ENCODE measurements at regions not wholly inside any gene's neighbourhood (a gene's known extent, or its start where the extent isn't known, plus 50 kb on each side); places are given as distances from the start of the nearest gene placed in this dataset.

DNA sequence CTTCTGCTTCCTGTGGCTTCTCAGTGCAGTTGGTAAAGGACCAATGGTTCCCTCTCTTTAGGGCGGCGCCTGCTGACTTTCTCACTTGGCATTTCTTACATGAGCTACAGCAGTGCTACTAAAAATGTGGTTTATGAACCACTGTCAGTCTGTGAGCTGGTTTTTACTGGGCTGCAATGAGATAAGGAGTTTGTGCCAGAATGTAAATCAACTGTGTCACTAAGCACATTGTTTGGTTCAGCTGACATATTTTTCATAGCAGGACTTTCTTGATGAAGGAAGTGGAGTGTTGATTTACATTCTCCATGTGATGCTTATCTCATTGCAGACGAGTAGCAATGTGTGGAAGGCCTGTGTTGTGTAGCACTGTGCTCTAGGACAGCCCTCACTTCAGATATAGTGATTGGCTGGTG, 463.3 kb downstream of the SOX6 start:
- Histone ChIP-seq H3K36me3 (ENCODE audit: insufficient read depth, low read length) (no peaks in the 10 kb centered on the region), H3K27ac (peak overlapping the region; percentile 39; the same call in 1 of the 2 replicates), H3K4me3 (no peak overlapping the region), H3K9me3 (ENCODE audit: low read depth, low read length) (no peaks in the 10 kb centered on the region), H3K9ac (ENCODE audit: insufficient read length) (peak overlapping the region; percentile 35)
- DNase-seq (ENCODE audit: low read depth, low spot score) = no peak
- TF ChIP-seq EZH2 (IDR thresholded peaks at IDR 0.05) (no peak), FOXP2 (optimal IDR thresholded peaks at IDR 0.05; ENCODE audit: control extremely low read depth, extremely low read length, insufficient read depth) (no peak), POLR2AphosphoS5 (IDR thresholded peaks at IDR 0.05; ENCODE audit: borderline replicate concordance, low read depth, low read length) (no peak)

- Histone ChIP-seq H3K9me3 (ENCODE audit: low read depth, low read length) (no peaks in the 10 kb centered on the region), H3K9ac (ENCODE audit: insufficient read length) (no peak overlapping the region), H3K36me3 (ENCODE audit: insufficient read depth, low read length) (no peaks in the 10 kb centered on the region), H3K27ac (no peak overlapping the region), H3K4me3 (no peak overlapping the region)
- no peak for DNase-seq (ENCODE audit: low read depth, low spot score)
- TF ChIP-seq POLR2AphosphoS5 (IDR thresholded peaks at IDR 0.05; ENCODE audit: borderline replicate concordance, low read depth, low read length) (no peak), EZH2 (IDR thresholded peaks at IDR 0.05) (no peak), FOXP2 (optimal IDR thresholded peaks at IDR 0.05; ENCODE audit: control extremely low read depth, extremely low read length, insufficient read depth) (no peak)
Measured at GRCh38 chr11:15896026-15896425, 460.3 kb downstream of the SOX6 start.

GRCh38 chr11:15896530-15896929, 459.8 kb downstream of the SOX6 start:
- Histone ChIP-seq H3K9ac (ENCODE audit: insufficient read length) (no peak overlapping the region), H3K4me3 (no peak overlapping the region), H3K36me3 (ENCODE audit: insufficient read depth, low read length) (no peaks in the 10 kb centered on the region), H3K27ac (no peak overlapping the region), H3K9me3 (ENCODE audit: low read depth, low read length) (no peaks in the 10 kb centered on the region)
- DNase-seq (ENCODE audit: low read depth, low spot score) = no peak
- TF ChIP-seq POLR2AphosphoS5 (IDR thresholded peaks at IDR 0.05; ENCODE audit: borderline replicate concordance, low read depth, low read length) (no peak), EZH2 (IDR thresholded peaks at IDR 0.05) (no peak), FOXP2 (optimal IDR thresholded peaks at IDR 0.05; ENCODE audit: control extremely low read depth, extremely low read length, insufficient read depth) (no peak)

- Histone ChIP-seq H3K4me3 (no peak overlapping the region), H3K9me3 (ENCODE audit: low read depth, low read length) (no peaks in the 10 kb centered on the region), H3K27ac (no peak overlapping the region), H3K36me3 (ENCODE audit: insufficient read depth, low read length) (no peaks in the 10 kb centered on the region), H3K9ac (ENCODE audit: insufficient read length) (no peak overlapping the region)
- TF ChIP-seq POLR2AphosphoS5 (IDR thresholded peaks at IDR 0.05; ENCODE audit: borderline replicate concordance, low read depth, low read length) (no peak), EZH2 (IDR thresholded peaks at IDR 0.05) (no peak), FOXP2 (optimal IDR thresholded peaks at IDR 0.05; ENCODE audit: control extremely low read depth, extremely low read length, insufficient read depth) (no peak)
- DNase-seq (ENCODE audit: low read depth, low spot score) = no peak
Measured at GRCh38 chr11:15897211-15897960, 459.0 kb downstream of the SOX6 start.

DNA sequence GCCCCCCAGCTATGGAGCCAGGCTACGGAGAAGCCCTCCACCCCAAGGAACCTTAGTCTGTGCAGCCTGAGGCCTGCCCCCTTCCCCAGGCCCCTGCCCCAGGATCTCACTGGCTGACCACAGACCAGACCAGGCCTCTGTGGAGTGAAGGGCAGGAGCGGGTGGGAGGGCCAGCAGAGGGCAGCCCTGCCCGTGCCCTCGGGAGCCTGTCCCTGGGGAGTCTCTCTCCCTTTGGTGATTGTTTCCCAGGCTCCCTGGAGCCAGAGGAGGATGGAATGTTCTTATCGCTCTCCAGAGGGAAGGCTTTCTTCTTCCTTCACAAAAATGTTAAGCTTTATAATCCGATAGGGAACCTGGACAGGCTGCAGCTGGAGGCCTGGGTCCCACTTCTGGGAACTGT, 455.3 kb downstream of the SOX6 start:
- no peaks in the 10 kb centered on the region for H3K36me3 ChIP-seq (ENCODE audit: insufficient read depth, low read length)
- H3K9ac ChIP-seq (ENCODE audit: insufficient read length) = no peak overlapping the region
- DNase-seq (ENCODE audit: low read depth, low spot score) = no peak
- TF ChIP-seq FOXP2 (optimal IDR thresholded peaks at IDR 0.05; ENCODE audit: control extremely low read depth, extremely low read length, insufficient read depth) (no peak), EZH2 (IDR thresholded peaks at IDR 0.05) (no peak), POLR2AphosphoS5 (IDR thresholded peaks at IDR 0.05; ENCODE audit: borderline replicate concordance, low read depth, low read length) (no peak)
- H3K4me3 ChIP-seq = no peak overlapping the region
- no peak overlapping the region for H3K27ac ChIP-seq
- H3K9me3 ChIP-seq (ENCODE audit: low read depth, low read length) = no peaks in the 10 kb centered on the region

DNA sequence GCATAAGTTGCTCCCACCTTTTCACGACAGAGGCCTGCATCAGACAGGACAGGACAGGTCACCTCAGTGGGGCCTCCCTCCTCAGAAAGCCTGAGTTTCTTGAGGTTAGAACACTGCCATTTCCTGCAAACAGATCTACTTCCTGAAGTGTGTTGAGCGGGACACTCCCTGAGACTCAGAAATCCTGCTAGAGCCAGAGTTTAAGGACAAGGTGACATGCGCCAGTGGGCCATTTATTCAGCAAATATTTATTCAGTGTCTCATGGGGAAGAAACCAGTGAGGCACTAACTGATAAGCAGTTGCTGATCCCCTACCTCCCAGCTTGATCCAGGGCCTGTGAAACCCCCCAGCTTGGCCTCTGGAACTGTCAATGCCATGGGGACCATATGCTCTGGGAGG, 454.6 kb downstream of the SOX6 start:
- H3K9ac ChIP-seq (ENCODE audit: insufficient read length) = no peak overlapping the region
- H3K9me3 ChIP-seq (ENCODE audit: low read depth, low read length) = no peaks in the 10 kb centered on the region
- no peak overlapping the region for H3K27ac ChIP-seq
- no peak for DNase-seq (ENCODE audit: low read depth, low spot score)
- TF ChIP-seq POLR2AphosphoS5 (IDR thresholded peaks at IDR 0.05; ENCODE audit: borderline replicate concordance, low read depth, low read length) (no peak), EZH2 (IDR thresholded peaks at IDR 0.05) (no peak), FOXP2 (optimal IDR thresholded peaks at IDR 0.05; ENCODE audit: control extremely low read depth, extremely low read length, insufficient read depth) (no peak)
- no peak overlapping the region for H3K4me3 ChIP-seq
- no peaks in the 10 kb centered on the region for H3K36me3 ChIP-seq (ENCODE audit: insufficient read depth, low read length)

- Histone ChIP-seq H3K4me3 (no peak overlapping the region), H3K36me3 (ENCODE audit: insufficient read depth, low read length) (no peaks in the 10 kb centered on the region), H3K9ac (ENCODE audit: insufficient read length) (no peak overlapping the region), H3K9me3 (ENCODE audit: low read depth, low read length) (no peaks in the 10 kb centered on the region), H3K27ac (no peak overlapping the region)
- DNase-seq (ENCODE audit: low read depth, low spot score) = no peak
- TF ChIP-seq FOXP2 (optimal IDR thresholded peaks at IDR 0.05; ENCODE audit: control extremely low read depth, extremely low read length, insufficient read depth) (no peak), POLR2AphosphoS5 (IDR thresholded peaks at IDR 0.05; ENCODE audit: borderline replicate concordance, low read depth, low read length) (no peak)
Measured at GRCh38 chr11:15903246-15903645, 453.1 kb downstream of the SOX6 start.

- Histone ChIP-seq H3K36me3 (ENCODE audit: insufficient read depth, low read length) (no peaks in the 10 kb centered on the region), H3K9ac (ENCODE audit: insufficient read length) (no peak overlapping the region), H3K27ac (no peak overlapping the region), H3K9me3 (ENCODE audit: low read depth, low read length) (no peaks in the 10 kb centered on the region), H3K4me3 (no peak overlapping the region)
- no peak for DNase-seq (ENCODE audit: low read depth, low spot score)
- TF ChIP-seq EZH2 (IDR thresholded peaks at IDR 0.05) (no peak), FOXP2 (optimal IDR thresholded peaks at IDR 0.05; ENCODE audit: control extremely low read depth, extremely low read length, insufficient read depth) (no peak), POLR2AphosphoS5 (IDR thresholded peaks at IDR 0.05; ENCODE audit: borderline replicate concordance, low read depth, low read length) (no peak)
Measured at GRCh38 chr11:15905366-15906104, 450.8 kb downstream of the SOX6 start.

All from SK-N-MC (cell line).